ENCODE measurements at regions not wholly inside any gene's neighbourhood (a gene's known extent, or its start where the extent isn't known, plus 50 kb on each side); places are given as distances from the start of the nearest gene placed in this dataset.
A peak's percentile ranks its signal among the peaks of the same experiment; 100 is the strongest.

- DNase-seq (ENCODE audit: low read depth) = no peak
Measured at GRCh38 chr3:66165660-66166059, 55.1 kb upstream of the SLC25A26 start.

- no peak for DNase-seq (ENCODE audit: low read depth)
Measured at GRCh38 chr3:66164155-66164554, 56.6 kb upstream of the SLC25A26 start.

- no peak for DNase-seq (ENCODE audit: low read depth)
Measured at GRCh38 chr3:66163222-66163621, 57.6 kb upstream of the SLC25A26 start.

GRCh38 chr3:66162766-66163165, 58.0 kb upstream of the SLC25A26 start:
- no peak for DNase-seq (ENCODE audit: low read depth)

- no peak for DNase-seq (ENCODE audit: low read depth)
Measured at GRCh38 chr3:66158933-66159683, 61.7 kb upstream of the SLC25A26 start.

GRCh38 chr3:66154444-66154861, 66.3 kb upstream of the SLC25A26 start:
- DNase-seq (ENCODE audit: low read depth) = no peak

- no peak for DNase-seq (ENCODE audit: low read depth)
Measured at GRCh38 chr3:66153481-66154443, 67.0 kb upstream of the SLC25A26 start.

- no peak for DNase-seq (ENCODE audit: low read depth)
Measured at GRCh38 chr3:66152336-66152735, 68.5 kb upstream of the SLC25A26 start.

GRCh38 chr3:66150977-66151376, 69.8 kb upstream of the SLC25A26 start:
- DNase-seq (ENCODE audit: low read depth) = no peak

GRCh38 chr3:66149269-66149668, 71.5 kb upstream of the SLC25A26 start:
- DNase-seq (ENCODE audit: low read depth) = no peak

GRCh38 chr3:66145408-66145733, 75.4 kb upstream of the SLC25A26 start:
- no peak for DNase-seq (ENCODE audit: low read depth)

GRCh38 chr3:66144568-66145407, 76.0 kb upstream of the SLC25A26 start:
- DNase-seq (ENCODE audit: low read depth) = no peak

- no peak for DNase-seq (ENCODE audit: low read depth)
Measured at GRCh38 chr3:66142079-66142478, 78.7 kb upstream of the SLC25A26 start.

GRCh38 chr3:66140743-66141372, 79.9 kb upstream of the SLC25A26 start:
- no peak for DNase-seq (ENCODE audit: low read depth)

- no peak for DNase-seq (ENCODE audit: low read depth)
Measured at GRCh38 chr3:66140106-66140505, 80.7 kb upstream of the SLC25A26 start.

GRCh38 chr3:66139415-66139814, 81.4 kb upstream of the SLC25A26 start:
- DNase-seq (ENCODE audit: low read depth) = no peak

- peak; percentile 68 for DNase-seq (ENCODE audit: low read depth)
Measured at GRCh38 chr3:66138336-66139313, 82.2 kb upstream of the SLC25A26 start.

- DNase-seq (ENCODE audit: low read depth) = no peak
Measured at GRCh38 chr3:66136597-66136996, 84.2 kb upstream of the SLC25A26 start.

GRCh38 chr3:66133853-66134445, 86.9 kb upstream of the SLC25A26 start:
- no peak for DNase-seq (ENCODE audit: low read depth)

Data from amniotic epithelial cell (primary cell).